Natural killer cell (primary cell): ENCODE measurements at regions not wholly inside any gene's neighbourhood (a gene's known extent, or its start where the extent isn't known, plus 50 kb on each side); places are given as distances from the start of the nearest gene placed in this dataset.

Source experiments
- ATAC-seq, 3 donors: fragments of 150-1000 bp in 2 of 3; fragments of 200-7000 bp in 1 of 3; cut with Tn5 transposase; 1 replicate in 1 of 3; 2 replicates in 2 of 3; pipeline ENCODE4 v1.10.0; 2021; ENCODE audit warnings: mild to moderate bottlenecking in 2 of 3, moderate library complexity in 2 of 3
- DNase-seq, 2 donors: peaks; one replicate each; pipeline versions ENCODE4 v3.0.0 to v3.0.0-alpha.2; 2013 to 2021; ENCODE audit warnings: mixed read lengths in 1 of 2
- H3K27ac ChIP-seq: one replicate; pipeline ENCODE4 v1.5.1; 2013; ENCODE audit warnings: mild to moderate bottlenecking, low read length
- H3K27me3 ChIP-seq: one replicate; pipeline ENCODE4 v1.6.1; 2013; ENCODE audit warnings: low read length; ENCODE audit not compliant: control insufficient read depth, insufficient read depth
- H3K36me3 ChIP-seq: one replicate; pipeline ENCODE4 v1.6.1; 2013; ENCODE audit warnings: low read length; ENCODE audit not compliant: control insufficient read depth, insufficient read depth
- H3K4me1 ChIP-seq: one replicate; pipeline ENCODE4 v1.6.1; 2013; ENCODE audit warnings: low read length; ENCODE audit not compliant: control insufficient read depth, insufficient read depth
- H3K4me3 ChIP-seq: one replicate; pipeline ENCODE4 v1.5.1; 2013; ENCODE audit warnings: low read length
- H3K9me3 ChIP-seq: one replicate; pipeline ENCODE4 v1.6.1; 2013; ENCODE audit warnings: low read length; ENCODE audit not compliant: control insufficient read depth, insufficient read depth
- H3K27ac Mint-ChIP-seq, 2 donors: one replicate each; pipeline ENCODE4 v1.8.0; 2022; ENCODE audit warnings: mild to moderate bottlenecking in 2 of 2, mixed read lengths in 2 of 2, moderate library complexity in 1 of 2
- H3K27me3 Mint-ChIP-seq, 2 donors: one replicate each; pipeline ENCODE4 v1.8.0; 2022; ENCODE audit warnings: low read depth in 2 of 2, mixed read lengths in 2 of 2
- H3K36me3 Mint-ChIP-seq: one replicate; pipeline ENCODE4 v1.8.0; 2022; ENCODE audit warnings: mixed read lengths
- H3K4me1 Mint-ChIP-seq, 2 donors: one replicate each; pipeline ENCODE4 v1.8.0; 2022; ENCODE audit warnings: mixed read lengths in 2 of 2
- H3K4me3 Mint-ChIP-seq: one replicate; pipeline ENCODE4 v1.8.0; 2022; ENCODE audit warnings: mild to moderate bottlenecking, moderate library complexity, mixed read lengths
- H3K9me3 Mint-ChIP-seq, 2 donors: one replicate each; pipeline ENCODE4 v1.8.0; 2022; ENCODE audit warnings: mixed read lengths in 2 of 2
- CTCF ChIP-seq: fragments of 200-600 bp; IDR thresholded peaks from one replicate; pipeline ENCODE4 v1.8.0; 2022; ENCODE audit warnings: antibody characterized with exemption
- WGBS: methylation state at CpG from one replicate; pipeline ENCODE4 v1.1.7; 2013; ENCODE audit warnings: missing lambda C conversion rate; ENCODE audit not compliant: insufficient coverage; 5-methylcytosine and 5-hydroxymethylcytosine counted together
- intact Hi-C: fragments of 100-400 bp; cut with micrococcal nuclease; formaldehyde crosslinking; loops from one replicate; pipeline ENCODE4 v1.14.2; 2022

GRCh38 chr2:185374878-185375277 is 363.7 kb upstream of the FSIP2 start:
- Histone ChIP-seq H3K4me1 (no peaks in the 10 kb centered on the region), H3K9me3 (peaks cover 10% of the 10 kb centered on the region), H3K4me3 (no peak overlapping the region), H3K27me3 (no peaks in the 10 kb centered on the region), H3K36me3 (no peaks in the 10 kb centered on the region), H3K27ac (no peak overlapping the region)
- ATAC-seq (no peak), DNase-seq (no peak)
- Mint-ChIP-seq H3K4me1 (no peaks in the 10 kb centered on the region), H3K9me3 (peaks cover 12 to 19% of the 10 kb centered on the region in 2 donors), H3K36me3 (no peaks in the 10 kb centered on the region), H3K4me3 (no peak overlapping the region), H3K27me3 (no peaks in the 10 kb centered on the region), H3K27ac (no peak overlapping the region)
- 86% methylated on average over 1 of the region's 2 CpGs for WGBS
- TF ChIP-seq CTCF: no peak
- intact Hi-C loops: no loop called here

- intact Hi-C loops: no loop called here
- Mint-ChIP-seq H3K27ac (no peak overlapping the region), H3K9me3 (peaks cover 8 to 19% of the 10 kb centered on the region in 2 donors), H3K4me3 (no peak overlapping the region), H3K36me3 (no peaks in the 10 kb centered on the region), H3K27me3 (no peaks in the 10 kb centered on the region), H3K4me1 (no peaks in the 10 kb centered on the region)
- TF ChIP-seq CTCF: no peak
- Histone ChIP-seq H3K27me3 (no peaks in the 10 kb centered on the region), H3K4me3 (no peak overlapping the region), H3K9me3 (peaks cover 10% of the 10 kb centered on the region), H3K36me3 (no peaks in the 10 kb centered on the region), H3K4me1 (no peaks in the 10 kb centered on the region), H3K27ac (no peak overlapping the region)
- no peak for DNase-seq
- 94% methylated on average over 2 of the region's 3 CpGs for WGBS
- ATAC-seq: no peak
Measured at GRCh38 chr2:185375731-185376130, 362.9 kb upstream of the FSIP2 start.

GRCh38 chr2:185381631-185382030 is 357.0 kb upstream of the FSIP2 start:
- no peak overlapping the region for H3K4me3 Mint-ChIP-seq
- peaks cover 7% of the 10 kb centered on the region for H3K9me3 ChIP-seq
- no peak overlapping the region for H3K4me3 ChIP-seq
- ATAC-seq: no peak
- no peaks in the 10 kb centered on the region for H3K36me3 Mint-ChIP-seq
- no peak overlapping the region for H3K27ac Mint-ChIP-seq
- H3K27ac ChIP-seq: no peak overlapping the region
- H3K9me3 Mint-ChIP-seq: peaks cover 15 to 20% of the 10 kb centered on the region in 2 donors
- no peaks in the 10 kb centered on the region for H3K27me3 ChIP-seq
- no peaks in the 10 kb centered on the region for H3K4me1 Mint-ChIP-seq
- no peaks in the 10 kb centered on the region for H3K27me3 Mint-ChIP-seq
- no peaks in the 10 kb centered on the region for H3K36me3 ChIP-seq
- no peak for TF ChIP-seq CTCF
- no peak for DNase-seq
- no peaks in the 10 kb centered on the region for H3K4me1 ChIP-seq
- intact Hi-C loops: no loop called here
- WGBS: 78% methylated on average over 1 of the region's 1 CpG

GRCh38 chr2:185384822-185385560 is 353.6 kb upstream of the FSIP2 start:
- H3K9me3 ChIP-seq: no peaks in the 10 kb centered on the region
- H3K36me3 Mint-ChIP-seq: no peaks in the 10 kb centered on the region
- no peaks in the 10 kb centered on the region for H3K4me1 ChIP-seq
- no peak overlapping the region for H3K4me3 ChIP-seq
- H3K27me3 ChIP-seq: no peaks in the 10 kb centered on the region
- 91% methylated on average over 2 of the region's 2 CpGs for WGBS
- H3K4me3 Mint-ChIP-seq: no peak overlapping the region
- no peak for TF ChIP-seq CTCF
- ATAC-seq (no peak), DNase-seq (no peak)
- H3K9me3 Mint-ChIP-seq: peaks cover 14 to 15% of the 10 kb centered on the region in 2 donors
- no peaks in the 10 kb centered on the region for H3K4me1 Mint-ChIP-seq
- no peaks in the 10 kb centered on the region for H3K36me3 ChIP-seq
- H3K27ac ChIP-seq: no peak overlapping the region
- no peak overlapping the region for H3K27ac Mint-ChIP-seq
- intact Hi-C loops: no loop called here
- no peaks in the 10 kb centered on the region for H3K27me3 Mint-ChIP-seq
